Fibroblast of gingiva (primary cell): ENCODE measurements at regions not wholly inside any gene's neighbourhood (a gene's known extent, or its start where the extent isn't known, plus 50 kb on each side); places are given as distances from the start of the nearest gene placed in this dataset.

Source experiments
- DNase-seq: peaks from one replicate; pipeline ENCODE4 v3.0.0-alpha.2; 2011; ENCODE audit warnings: low read depth

GRCh38 chr22:49090061-49090852, 737.4 kb downstream of the BRD1 start:
- DNase-seq = no peak

- no peak for DNase-seq
Measured at GRCh38 chr22:49088801-49089791, 738.6 kb downstream of the BRD1 start.

GRCh38 chr22:49087716-49088601, 739.7 kb downstream of the BRD1 start:
- DNase-seq = no peak

DNA sequence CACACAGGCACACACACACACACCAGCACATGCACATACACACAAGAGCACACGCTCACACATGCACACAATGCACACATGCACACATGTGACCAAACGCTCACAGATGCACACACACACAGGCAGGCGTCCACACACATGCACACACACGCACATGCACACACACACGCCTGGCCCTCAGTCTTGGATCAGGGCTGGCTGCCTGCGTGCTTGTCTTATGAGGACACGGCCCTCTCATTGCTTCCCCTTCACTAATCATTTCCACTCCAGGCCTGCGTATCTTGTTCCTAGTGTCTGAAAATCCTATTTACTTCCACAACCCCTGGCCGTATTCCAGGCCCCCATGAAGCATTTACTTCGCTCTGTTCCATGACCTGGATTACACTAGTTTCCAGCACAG, 740.5 kb downstream of the BRD1 start:
- DNase-seq = no peak

GRCh38 chr22:49086606-49087157, 741.0 kb downstream of the BRD1 start:
- no peak for DNase-seq

DNA sequence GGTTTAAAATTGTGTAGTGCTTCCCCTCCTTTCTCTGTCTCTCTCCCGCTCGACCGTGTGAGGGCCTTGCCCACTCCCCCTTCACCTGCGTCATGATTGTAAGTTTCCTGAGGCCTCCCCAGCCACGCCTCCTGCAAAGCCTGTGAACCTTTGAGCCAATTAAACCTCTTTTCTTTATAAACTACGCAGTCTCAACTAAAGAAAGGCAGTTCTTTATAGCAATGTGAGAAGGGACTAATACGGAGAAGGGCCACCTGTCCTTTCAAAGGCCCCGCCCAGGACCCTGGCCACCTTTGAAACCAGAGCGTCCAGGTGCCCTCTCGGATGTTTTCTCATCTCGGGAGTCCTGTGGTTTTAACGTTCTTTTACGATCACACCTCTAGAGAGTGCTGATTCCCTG, 741.5 kb downstream of the BRD1 start:
- no peak for DNase-seq

GRCh38 chr22:49084206-49084605, 743.5 kb downstream of the BRD1 start:
- DNase-seq = no peak

DNA sequence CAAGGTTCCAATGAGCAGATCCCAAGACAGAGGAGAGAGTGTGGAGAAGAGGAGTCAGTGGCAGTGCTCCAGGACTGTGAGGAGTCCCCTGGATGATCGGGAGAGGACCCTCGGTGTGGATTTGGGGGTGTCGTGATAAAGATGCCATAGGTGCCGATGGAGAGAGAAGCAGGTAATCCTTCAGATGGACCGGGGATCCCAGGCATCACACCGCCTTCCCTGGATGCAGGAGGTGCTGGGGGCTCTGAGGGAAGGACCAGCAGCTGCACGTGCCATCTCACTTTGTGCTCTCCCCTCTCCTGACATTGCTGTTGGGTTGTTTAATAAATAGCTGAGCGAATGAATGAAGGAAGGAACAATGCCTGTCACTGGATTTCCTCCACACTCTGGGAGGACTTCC, 744.1 kb downstream of the BRD1 start:
- DNase-seq = no peak

- no peak for DNase-seq
Measured at GRCh38 chr22:49082451-49082850, 745.2 kb downstream of the BRD1 start.

DNA sequence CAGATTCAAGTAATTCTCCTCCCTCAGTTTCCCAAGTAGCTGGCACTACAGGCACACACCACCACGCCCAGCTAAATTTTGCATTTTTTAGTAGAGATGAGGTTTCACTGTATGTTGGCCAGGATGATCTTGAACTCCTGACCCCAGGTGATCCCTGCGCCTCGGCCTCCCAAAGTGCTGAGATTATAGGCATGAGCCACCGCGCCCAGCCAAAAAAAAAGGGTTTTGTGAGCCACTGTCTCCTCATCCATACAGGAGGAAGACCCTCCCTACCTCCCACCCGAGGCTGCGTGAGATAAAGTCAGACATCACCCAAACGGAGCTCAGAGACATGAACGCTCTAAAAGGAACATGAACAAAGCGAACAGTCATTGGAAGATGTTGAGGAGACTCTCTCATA, 745.7 kb downstream of the BRD1 start:
- DNase-seq = no peak

- no peak for DNase-seq
Measured at GRCh38 chr22:49081261-49081666, 746.4 kb downstream of the BRD1 start.

GRCh38 chr22:49080631-49081030, 747.0 kb downstream of the BRD1 start:
- DNase-seq = no peak

GRCh38 chr22:49079743-49080500, 747.8 kb downstream of the BRD1 start:
- DNase-seq = no peak

DNA sequence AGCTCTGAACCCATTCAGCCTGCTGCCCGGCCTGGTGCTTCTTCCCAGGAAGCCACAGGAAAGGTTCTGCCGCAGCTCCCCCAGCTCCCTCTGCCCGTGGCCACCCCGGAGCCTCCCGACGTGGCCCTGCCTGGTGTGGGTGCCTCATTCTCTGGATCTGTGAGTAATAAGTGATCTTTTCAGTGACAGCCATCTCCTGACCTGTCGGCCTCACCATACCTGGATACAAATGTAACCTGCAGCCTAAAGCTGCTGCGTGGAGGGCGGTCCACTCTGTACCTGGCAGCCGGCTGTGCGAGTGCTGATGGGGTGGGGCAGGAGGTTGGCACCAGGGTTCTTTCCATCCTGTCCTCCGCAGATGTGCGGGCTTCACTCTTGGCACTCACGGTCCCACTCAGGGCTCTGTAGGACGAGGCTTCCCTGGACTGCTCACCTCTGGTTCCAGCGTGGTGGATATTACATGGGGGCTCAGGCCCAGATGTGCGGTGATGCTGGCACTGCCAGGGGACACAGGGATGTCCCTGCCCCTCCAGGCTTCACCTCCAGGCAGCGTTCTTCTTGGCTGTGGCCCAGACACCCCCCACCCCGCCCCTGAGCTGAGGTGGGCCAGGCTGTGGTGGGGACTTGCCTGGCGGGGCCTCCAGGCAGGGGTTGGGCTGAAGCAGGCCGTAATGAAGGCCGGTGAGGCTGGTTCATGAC, 748.5 kb downstream of the BRD1 start:
- no peak for DNase-seq

DNA sequence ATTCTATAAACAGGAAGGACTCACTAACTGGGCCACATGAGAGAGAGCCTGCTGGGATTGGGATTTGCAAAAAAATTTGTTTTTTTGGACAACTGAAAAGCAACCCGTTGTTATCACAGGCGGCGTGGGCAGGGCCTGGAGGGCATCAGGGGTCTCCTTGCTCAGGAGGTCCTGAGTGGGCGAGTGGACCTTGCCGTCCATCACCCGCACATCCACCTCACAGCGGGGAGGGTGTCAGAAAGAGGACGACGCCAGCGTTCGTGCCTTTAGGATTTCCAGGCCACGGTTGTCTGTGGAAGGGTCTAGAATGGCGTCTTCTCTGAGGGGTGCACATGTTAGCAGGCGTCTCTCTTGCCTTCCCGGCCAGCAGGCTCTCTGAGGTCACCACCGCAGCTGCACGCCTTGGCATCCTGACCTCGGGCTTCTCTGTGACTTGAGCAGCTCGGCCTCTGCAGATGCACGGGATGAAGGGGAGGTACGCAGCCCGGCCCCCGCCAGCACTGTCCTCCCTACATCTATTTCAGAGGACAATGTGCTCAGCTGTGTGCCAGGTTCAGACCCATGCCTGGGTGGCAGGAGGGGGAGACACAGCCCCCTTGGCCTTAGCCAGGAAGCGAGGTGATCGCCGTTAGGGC, 749.5 kb downstream of the BRD1 start:
- no peak for DNase-seq

DNA sequence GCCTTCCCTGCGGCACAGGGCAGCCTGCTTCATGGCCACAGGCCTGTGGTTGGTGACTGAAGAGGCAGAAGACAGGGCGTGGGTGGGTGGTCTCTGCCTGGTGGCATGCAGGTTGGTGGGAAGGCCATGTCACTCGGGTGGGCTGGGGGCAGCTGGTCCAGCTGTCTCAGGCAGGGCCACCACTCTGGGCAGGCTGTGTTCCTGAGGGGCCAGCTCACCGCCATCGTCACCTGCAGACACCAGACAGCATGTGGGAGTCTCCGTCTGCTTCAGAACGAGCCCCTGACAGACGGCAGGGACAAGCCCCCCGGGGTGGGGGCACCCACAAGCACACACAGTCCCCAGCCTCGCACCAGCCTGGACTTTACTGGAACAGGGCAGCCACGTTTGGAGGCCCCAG, 750.1 kb downstream of the BRD1 start:
- no peak for DNase-seq

- DNase-seq = no peak
Measured at GRCh38 chr22:49077036-49077393, 750.7 kb downstream of the BRD1 start.

GRCh38 chr22:49076300-49077035, 751.2 kb downstream of the BRD1 start:
- no peak for DNase-seq

DNA sequence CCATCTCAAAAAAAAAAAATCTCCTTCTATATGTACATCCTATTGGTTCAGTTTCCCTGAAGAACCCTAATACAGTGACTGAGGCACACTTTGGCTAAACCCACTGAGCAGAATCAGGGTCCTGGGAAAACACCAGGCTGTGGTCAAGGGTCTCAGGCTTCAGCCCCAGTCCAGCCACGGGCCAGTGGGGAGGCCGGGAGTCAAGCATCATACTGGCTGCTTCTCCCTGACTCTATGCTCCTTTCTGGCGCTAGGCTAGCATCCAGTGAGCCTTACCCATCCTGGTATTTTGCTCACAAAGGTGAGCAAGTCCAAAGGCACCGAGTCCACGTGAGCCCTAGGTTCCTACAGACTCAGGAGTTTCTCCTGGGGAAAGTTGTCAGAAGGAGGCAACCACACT, 752.5 kb downstream of the BRD1 start:
- no peak for DNase-seq
